ENCODE measurements at regions not wholly inside any gene's neighbourhood (a gene's known extent, or its start where the extent isn't known, plus 50 kb on each side); places are given as distances from the start of the nearest gene placed in this dataset.

GRCh38 chrX:20633451-20633850, 366.7 kb upstream of the RPS6KA3 start:
- TF ChIP-seq CTCF (IDR thresholded peaks at IDR 0.05) (no peak), POLR2A (IDR thresholded peaks at IDR 0.05) (no peak)
